ENCODE measurements at regions not wholly inside any gene's neighbourhood (a gene's known extent, or its start where the extent isn't known, plus 50 kb on each side); places are given as distances from the start of the nearest gene placed in this dataset.
"Not testable (repeated sequence)": the region's sequence is repeated elsewhere in the genome, so short reads cannot be mapped to it uniquely, and the experiment has no call there.

- TF ChIP-seq POLR2AphosphoS5, POLR2A (IDR thresholded peaks at IDR 0.05; ENCODE audit: low read depth, low read length): not testable (repeated sequence)
Measured at GRCh38 chr12:88714263-88714882, 134.1 kb upstream of the KITLG start.

Measured in GM12892 (cell line).